Nucleus accumbens (tissue), 56 donors: ENCODE measurements at regions not wholly inside any gene's neighbourhood (a gene's known extent, or its start where the extent isn't known, plus 50 kb on each side); places are given as distances from the start of the nearest gene placed in this dataset.
"Not testable (repeated sequence)": the region's sequence is repeated elsewhere in the genome, so short reads cannot be mapped to it uniquely, and the experiment has no call there.

Source experiments
- DNase-seq, 56 donors: peaks; one replicate each; lab custom pipeline; 2025; lab: John Stamatoyannopoulos, UW

DNA sequence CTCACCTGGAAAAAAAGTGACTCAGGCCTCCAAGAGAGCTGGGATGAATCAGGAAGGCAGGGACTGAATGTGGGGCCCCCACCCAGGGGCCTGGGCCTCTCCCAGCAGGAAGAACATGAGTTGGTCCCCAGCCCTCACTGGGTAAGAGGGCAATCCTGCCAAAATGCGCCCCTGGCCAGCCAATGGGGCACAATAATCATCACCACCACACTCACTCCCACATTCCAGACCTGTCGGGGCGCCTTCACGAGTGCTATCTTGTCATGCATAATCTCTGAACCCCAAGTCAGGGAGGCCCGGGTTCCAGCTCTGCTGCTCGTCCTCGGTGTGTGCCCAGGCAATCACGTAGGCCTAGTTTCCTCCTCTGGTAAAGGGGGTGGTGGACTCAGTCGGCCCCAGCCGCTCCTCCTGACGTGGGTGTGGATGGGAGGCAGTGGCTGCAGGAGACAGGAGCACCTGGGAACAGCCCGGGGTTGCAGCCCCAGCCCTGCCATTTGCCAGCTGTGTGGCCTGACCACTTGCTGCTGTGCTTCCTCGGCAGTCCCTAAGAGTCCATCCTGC, 115.1 kb downstream of the CYP26B1 start:
- DNase-seq: no peak

DNA sequence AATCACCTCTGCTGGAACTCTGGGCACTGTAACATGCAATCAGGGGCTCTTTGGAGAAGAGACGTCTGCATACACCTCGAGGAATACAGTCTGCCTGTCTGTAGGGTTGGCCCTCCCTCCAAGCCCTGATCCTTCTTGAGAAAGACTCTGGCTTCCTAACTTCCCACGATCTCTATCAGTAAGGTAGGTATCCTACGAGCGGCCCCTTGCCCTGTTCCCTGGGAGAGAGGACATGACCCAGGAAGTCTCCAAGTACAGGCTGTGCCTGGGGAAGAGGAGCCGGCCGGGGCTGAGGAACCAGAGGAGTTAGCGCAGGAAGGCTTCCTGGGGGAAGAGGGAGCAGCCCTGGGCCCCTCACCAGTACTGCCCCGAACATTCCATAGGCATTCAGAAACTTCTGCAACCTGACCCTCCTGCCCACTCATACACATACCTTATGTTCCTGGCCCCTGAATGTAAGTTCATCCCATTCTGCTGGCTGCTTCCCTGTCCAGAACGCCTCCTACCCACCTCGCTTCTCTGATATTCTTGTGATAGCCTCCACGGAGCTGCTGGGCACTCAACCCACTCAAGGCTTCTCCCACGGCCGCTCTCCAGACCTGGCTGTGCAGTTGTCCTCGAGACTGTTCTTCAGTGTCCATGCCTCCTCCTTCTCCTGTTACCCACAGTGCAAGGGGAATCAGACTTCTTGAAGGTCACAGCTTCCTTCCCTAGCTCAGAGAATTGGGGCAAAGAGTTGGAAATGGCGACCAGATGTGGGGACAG, 116.1 kb downstream of the CYP26B1 start:
- no peak for DNase-seq

DNA sequence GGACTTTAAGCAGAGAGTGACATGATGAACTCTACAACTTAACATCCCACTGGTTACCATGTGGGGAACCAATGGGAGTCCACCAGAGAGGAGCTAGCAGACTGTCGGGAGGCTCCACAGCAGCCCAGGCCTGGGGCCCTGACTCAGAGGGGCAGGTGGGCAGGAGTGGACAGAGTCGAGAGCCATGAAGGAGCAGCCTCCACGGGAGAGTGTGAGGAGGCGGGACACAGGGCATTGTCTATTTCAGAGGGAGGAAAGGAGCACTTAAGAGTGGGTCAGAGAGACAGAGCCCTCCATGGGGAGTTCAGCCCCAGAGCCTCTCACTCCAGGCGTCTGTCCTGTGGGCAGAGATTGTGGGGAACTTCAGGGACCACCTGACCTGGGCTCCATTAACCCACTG, 118.7 kb downstream of the CYP26B1 start:
- no peak for DNase-seq

DNA sequence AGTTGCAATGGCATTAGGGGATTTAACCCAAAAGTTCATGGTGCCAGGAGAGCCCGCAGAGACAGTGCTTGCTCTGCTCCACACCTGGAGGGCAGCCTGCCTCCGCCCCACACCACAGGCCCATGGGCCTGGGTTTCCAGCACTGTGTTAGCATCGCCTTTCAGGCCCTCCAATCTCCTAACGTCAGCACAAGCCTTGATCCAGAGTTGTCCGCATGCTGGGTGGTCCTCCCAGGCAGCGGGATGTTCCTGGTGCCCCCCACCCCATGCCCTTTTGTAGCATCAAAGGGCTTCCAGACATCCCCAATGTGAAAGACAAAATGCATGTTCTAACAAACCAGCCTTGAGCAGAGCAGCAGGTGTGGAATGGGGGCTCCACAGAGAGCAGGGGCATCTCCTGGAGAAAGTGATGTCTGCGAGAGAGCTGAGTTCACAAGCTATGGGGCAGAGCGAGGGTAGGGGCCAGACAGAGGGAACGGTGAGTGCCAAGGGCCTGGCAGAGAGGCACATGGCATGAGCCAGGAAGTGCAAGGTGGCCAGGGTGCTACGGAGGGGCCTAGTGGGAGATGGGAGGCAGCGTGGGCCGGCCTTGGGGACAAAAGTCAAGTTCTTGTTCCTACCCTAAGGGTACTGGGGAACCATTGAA, 119.2 kb downstream of the CYP26B1 start:
- DNase-seq: no peak

- no peak for DNase-seq
Observed at GRCh38 chr2:72027426-72028161, 120.1 kb downstream of the CYP26B1 start.

DNA sequence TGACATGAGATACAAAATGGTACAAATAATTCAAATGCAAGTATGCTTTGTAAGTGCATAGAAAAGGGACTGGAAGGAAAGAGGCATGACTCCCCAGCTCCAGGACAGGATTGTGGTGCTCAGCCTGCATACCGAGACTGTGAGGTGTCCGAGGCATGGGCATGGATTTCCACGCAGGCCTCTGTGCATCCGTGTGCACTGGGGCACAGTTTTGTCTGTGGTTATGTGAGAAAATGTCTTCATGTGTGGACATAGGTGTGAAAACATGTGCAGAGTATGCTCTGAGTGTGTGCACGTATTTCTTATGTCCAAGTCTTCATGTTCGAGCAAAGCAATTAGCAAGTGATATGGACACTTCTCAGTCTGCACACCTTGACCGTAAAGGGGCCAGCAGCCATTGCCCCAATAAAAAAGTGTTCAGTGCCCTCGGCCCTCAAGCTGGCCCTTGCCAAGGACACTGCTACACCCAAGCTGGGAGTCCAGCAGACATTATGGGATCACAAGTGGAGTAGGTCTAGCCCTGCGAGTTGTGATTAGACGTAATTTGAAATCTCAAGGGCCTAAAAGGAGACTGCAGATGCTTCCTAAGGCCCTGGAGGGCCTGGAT, 120.7 kb downstream of the CYP26B1 start:
- no peak for DNase-seq

DNA sequence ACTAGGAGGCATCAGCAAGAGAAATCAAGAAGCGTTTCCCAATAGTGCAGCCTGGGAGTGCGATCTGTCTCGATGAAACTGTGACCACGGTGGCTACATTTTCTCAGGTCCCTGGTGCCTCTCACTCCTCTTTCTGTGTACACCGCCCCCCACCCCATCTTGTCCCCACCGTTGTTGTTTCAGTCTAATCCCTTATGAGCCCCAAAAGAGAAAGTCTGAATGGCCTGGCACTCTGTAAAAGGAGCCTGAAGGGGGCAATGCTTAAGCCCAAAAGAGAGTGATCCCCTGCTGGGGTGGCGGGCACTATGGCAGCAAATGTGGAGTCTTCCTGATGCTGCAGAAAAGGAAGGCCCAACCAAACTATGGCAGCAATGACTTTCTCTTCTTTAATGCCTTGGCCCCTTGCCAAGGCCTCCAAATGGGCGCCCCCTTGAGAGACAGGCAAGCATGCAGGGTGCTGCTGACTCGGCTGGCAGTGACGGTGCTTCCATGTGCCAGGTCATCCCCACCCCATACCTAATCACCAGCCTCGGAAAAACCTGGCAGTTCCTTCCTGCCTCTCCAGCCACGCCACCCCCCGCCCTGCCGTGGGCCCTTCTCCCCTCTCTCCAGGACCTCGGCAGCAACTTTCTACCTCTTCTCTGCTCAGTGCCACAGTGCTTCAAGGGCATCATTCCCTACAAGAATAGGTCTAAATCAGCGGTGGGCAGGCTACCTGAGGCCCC, 123.0 kb downstream of the CYP26B1 start:
- no peak for DNase-seq

DNA sequence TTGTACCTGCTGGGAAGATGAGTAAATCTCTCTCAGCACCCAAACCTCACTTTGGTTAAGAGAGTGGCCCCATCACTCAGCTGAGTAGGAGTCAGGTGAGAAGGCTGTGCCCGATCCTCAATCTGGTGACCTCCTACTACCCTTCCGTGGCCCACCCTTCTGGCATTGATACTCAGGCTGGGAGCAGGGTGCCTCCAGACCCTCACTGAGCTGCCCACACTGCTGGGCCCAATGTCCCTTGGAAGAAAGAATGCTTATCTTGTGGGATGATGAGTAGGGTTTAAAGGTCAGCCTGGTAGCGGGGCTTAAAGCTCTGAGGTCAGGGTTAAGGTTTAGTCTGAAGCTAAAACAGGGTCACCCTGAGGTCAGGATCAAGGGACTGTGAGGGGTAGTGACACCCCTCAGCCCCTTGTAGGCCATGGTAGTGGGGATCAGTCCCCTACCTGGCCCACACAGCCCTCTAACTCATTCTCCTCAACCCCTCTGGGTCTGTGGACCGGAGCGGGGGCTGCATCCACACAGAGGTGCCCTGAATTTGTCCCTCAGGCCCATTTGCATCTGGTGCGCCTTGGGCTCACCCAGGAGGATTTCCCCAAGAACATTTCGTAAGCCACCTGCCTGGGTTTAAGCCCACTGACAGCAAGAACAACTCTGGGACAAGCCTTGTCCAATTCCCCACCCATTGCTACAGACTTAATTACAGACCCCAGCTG, 123.8 kb downstream of the CYP26B1 start:
- DNase-seq: no peak

DNA sequence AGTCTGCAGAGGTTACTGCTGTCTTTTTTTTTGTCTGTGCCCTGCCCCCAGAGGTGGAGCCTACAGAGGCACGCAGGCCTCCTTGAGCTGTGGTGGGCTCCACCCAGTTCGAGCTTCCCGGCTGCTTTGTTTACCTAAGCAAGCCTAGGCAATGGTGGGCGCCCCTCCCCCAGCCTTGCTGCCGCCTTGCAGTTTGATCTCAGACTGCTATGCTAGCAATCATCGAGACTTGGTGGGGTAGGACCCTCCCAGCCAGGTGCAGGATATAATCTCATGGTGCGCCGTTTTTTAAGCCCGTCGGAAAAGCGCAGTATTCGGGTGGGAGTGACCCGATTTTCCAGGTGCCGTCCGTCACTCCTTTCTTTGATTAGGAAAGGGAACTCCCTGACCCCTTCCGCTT, 126.3 kb downstream of the CYP26B1 start:
- not testable (repeated sequence) for DNase-seq

- no peak for DNase-seq
Observed at GRCh38 chr2:72015266-72015665, 132.4 kb downstream of the CYP26B1 start.

DNA sequence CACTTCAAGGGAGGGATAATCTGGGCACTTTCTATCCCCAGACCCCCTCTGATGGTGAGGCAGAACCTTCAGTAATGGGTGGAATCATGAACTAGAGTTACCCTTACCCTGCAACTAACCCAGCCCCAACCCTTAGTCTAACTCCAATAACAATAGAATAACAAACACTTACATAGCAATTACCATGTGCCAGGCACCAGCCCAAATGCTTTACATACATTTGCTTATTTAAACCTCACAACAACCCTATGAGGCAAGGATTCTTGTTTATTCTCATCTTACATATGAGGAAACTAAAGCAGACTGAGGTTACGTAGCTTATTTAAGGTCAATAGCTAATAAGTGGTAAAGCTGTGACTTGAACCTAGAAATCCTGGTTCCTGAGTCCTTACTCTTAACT, 132.8 kb downstream of the CYP26B1 start:
- DNase-seq: no peak

DNA sequence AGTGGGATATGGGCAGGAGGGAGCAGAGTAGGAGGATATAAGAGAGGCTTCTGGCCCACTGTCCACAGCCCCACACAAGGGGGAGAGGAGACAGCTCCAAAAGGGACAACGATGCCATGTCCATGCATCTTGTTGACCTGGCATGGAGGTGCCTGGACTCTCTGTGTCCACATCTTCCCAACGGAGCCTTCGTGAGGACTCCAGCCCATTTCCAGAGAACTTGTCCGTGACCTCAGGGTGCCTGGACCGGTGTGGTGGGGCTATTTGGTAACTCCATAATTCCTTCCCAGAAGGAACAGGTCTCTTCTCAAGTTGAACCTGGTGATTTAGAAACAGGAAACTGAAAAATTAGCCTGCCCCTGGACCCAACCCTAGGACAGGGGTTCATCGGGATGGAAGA, 133.9 kb downstream of the CYP26B1 start:
- no peak for DNase-seq

- no peak for DNase-seq
Observed at GRCh38 chr2:72012886-72013574, 134.6 kb downstream of the CYP26B1 start.

- no peak for DNase-seq
Observed at GRCh38 chr2:72011791-72012190, 135.9 kb downstream of the CYP26B1 start.

GRCh38 chr2:72011370-72011689, 136.3 kb downstream of the CYP26B1 start:
- no peak for DNase-seq

DNA sequence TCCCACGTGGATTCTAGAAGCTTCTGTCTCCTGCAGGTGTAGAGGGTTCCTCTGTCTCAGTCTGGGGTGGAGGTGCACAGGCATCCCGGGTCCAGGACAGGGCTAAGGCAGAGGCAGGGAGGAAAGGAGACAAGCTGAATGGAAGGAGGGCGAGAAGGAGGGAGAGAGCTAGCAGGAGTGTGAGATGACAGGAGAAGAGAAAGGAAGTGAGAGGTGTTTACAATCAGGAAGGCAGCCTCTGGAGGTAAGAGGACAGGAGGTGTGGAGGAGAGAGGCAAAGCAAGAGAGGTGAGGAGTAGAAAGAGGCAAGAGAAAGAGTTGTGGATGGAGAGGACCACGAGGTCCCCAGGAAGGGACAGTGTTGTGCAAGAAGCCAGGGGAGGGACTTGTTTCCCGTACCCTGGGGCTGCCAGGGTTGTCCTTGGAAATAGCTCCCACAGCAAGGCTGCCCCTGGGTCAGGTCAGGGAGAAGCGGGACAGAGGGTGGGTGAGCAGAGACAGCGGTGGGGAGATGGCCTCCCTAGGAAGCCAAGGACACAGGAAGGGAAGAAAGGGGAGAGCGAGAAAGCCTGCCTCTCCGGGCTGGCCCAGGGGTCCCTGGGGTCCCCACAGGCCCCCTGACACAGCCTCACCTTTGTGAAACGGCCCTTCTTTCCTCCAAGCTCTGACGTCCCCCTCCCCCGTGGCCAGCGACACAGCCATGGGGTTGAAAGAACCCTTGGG, 136.9 kb downstream of the CYP26B1 start:
- DNase-seq: no peak

DNA sequence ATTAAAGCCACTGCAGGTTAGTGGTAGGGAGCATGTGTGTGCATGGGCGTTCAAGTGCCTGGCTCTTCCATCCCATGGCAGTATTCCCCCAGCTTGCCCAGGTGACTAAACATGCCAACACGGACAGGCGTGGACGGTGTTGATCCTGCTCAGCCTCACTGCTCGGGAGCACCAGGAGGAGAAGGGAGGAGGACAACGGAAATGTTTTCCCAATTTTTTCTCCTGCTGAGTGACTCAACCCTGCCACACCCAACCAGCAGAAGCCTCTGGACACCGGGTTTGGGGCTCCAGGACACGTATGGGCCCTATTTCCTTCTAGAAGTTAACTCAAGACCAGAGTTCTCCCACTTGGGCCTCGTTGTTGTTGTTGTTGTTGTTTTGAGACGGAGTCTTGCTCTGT, 139.1 kb downstream of the CYP26B1 start:
- no peak for DNase-seq

DNA sequence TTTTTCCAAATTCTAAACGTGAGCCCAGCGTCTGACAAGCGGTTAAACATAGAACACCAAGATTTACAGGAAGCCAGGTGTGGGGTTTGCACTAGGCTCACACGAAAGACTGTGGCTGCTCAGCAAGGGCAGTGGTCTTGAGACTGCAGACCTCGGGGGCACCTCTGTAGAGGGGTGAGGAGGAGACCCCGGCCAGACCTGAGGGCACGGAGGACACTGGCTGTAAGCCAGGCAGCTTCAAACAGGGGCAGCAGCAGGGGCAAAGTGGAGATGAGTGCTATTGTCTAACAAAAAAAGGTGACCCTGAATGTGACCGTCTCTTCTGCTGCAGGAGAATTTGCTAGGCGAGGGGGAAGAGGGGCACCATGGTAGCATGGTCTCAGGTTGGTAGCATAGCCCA, 140.3 kb downstream of the CYP26B1 start:
- no peak for DNase-seq
